ENCODE measurements at regions not wholly inside any gene's neighbourhood (a gene's known extent, or its start where the extent isn't known, plus 50 kb on each side); places are given as distances from the start of the nearest gene placed in this dataset.

GRCh38 chr12:73321776-73322175 is 1049.6 kb downstream of the TRHDE start:
- H3K36me3 Mint-ChIP-seq (ENCODE audit: insufficient read depth, unreplicated experiment) = no peaks in the 10 kb centered on the region
- TF ChIP-seq CTCF (IDR thresholded peaks at IDR 0.05; ENCODE audit: unreplicated experiment) = no peak
- H3K27ac Mint-ChIP-seq (ENCODE audit: low read depth, unreplicated experiment) = no peak overlapping the region
- no peak for DNase-seq (ENCODE audit: unreplicated experiment)
- no TSS peak for BruUV-seq (replicated peaks)
- no peaks in the 10 kb centered on the region for H3K9me3 Mint-ChIP-seq (ENCODE audit: unreplicated experiment)
- ChIA-PET CTCF (interaction anchor here (1.5 kb wide), 1 partner anchor 23 kb away, joined by 3 read pairs; no protein-coding TSS in a partner anchor), POLR2A (interaction anchor here (0.7 kb wide), 1 partner anchor 87 kb away, joined by 3 read pairs; no protein-coding TSS in a partner anchor)
- intact Hi-C loops (cut with micrococcal nuclease) = no loop called here
- no peaks in the 10 kb centered on the region for H3K4me1 Mint-ChIP-seq (ENCODE audit: insufficient read depth, unreplicated experiment)
- no peak overlapping the region for H3K4me3 Mint-ChIP-seq (ENCODE audit: unreplicated experiment)
- no peaks in the 10 kb centered on the region for H3K27me3 Mint-ChIP-seq (ENCODE audit: insufficient read depth, unreplicated experiment)

GRCh38 chr12:73330584-73331351 is 1058.6 kb downstream of the TRHDE start:
- no peak for DNase-seq (ENCODE audit: unreplicated experiment)
- no peak for TF ChIP-seq CTCF (IDR thresholded peaks at IDR 0.05; ENCODE audit: unreplicated experiment)
- Mint-ChIP-seq H3K9me3 (ENCODE audit: unreplicated experiment) (no peaks in the 10 kb centered on the region), H3K36me3 (ENCODE audit: insufficient read depth, unreplicated experiment) (no peaks in the 10 kb centered on the region), H3K4me3 (ENCODE audit: unreplicated experiment) (no peak overlapping the region), H3K4me1 (ENCODE audit: insufficient read depth, unreplicated experiment) (no peaks in the 10 kb centered on the region), H3K27me3 (ENCODE audit: insufficient read depth, unreplicated experiment) (no peaks in the 10 kb centered on the region), H3K27ac (ENCODE audit: low read depth, unreplicated experiment) (no peak overlapping the region)
- intact Hi-C loops (cut with micrococcal nuclease) = no loop called here
- no TSS peak for BruUV-seq (replicated peaks)
- POLR2A ChIA-PET = no interaction called here
- CTCF ChIA-PET = no interaction called here

- POLR2A ChIA-PET = no interaction called here
Measured at GRCh38 chr12:73341559-73342247, 1069.5 kb downstream of the TRHDE start.

More at GRCh38 chr12:73341559-73342247, 1069.5 kb downstream of the TRHDE start:
- TF ChIP-seq CTCF (IDR thresholded peaks at IDR 0.05; ENCODE audit: unreplicated experiment) = no peak
- H3K4me3 Mint-ChIP-seq (ENCODE audit: unreplicated experiment) = no peak overlapping the region
- H3K36me3 Mint-ChIP-seq (ENCODE audit: insufficient read depth, unreplicated experiment) = no peaks in the 10 kb centered on the region
- DNase-seq (ENCODE audit: unreplicated experiment) = no peak
- H3K27me3 Mint-ChIP-seq (ENCODE audit: insufficient read depth, unreplicated experiment) = no peaks in the 10 kb centered on the region
- H3K9me3 Mint-ChIP-seq (ENCODE audit: unreplicated experiment) = no peaks in the 10 kb centered on the region
- no peaks in the 10 kb centered on the region for H3K4me1 Mint-ChIP-seq (ENCODE audit: insufficient read depth, unreplicated experiment)
- no TSS peak for BruUV-seq (replicated peaks)
- CTCF ChIA-PET = no interaction called here
- intact Hi-C loops (cut with micrococcal nuclease) = loop anchor here (10.0 kb wide), 1 partner anchor 217 kb away; no protein-coding TSS in a partner anchor
- no peak overlapping the region for H3K27ac Mint-ChIP-seq (ENCODE audit: low read depth, unreplicated experiment)
